ENCODE measurements at regions not wholly inside any gene's neighbourhood (a gene's known extent, or its start where the extent isn't known, plus 50 kb on each side); places are given as distances from the start of the nearest gene placed in this dataset.
"Not testable (repeated sequence)": the region's sequence is repeated elsewhere in the genome, so short reads cannot be mapped to it uniquely, and the experiment has no call there.

GRCh38 chr12:127823801-127824200, 443.2 kb upstream of the TMEM132C start:
- no peak for FAIRE-seq

GRCh38 chr12:127829281-127830064, 437.5 kb upstream of the TMEM132C start:
- no peak for FAIRE-seq

GRCh38 chr12:127830065-127830460, 436.9 kb upstream of the TMEM132C start:
- no peak for FAIRE-seq

- no peak for FAIRE-seq
Observed at GRCh38 chr12:127830730-127831129, 436.2 kb upstream of the TMEM132C start.

- FAIRE-seq, result no peak
Observed at GRCh38 chr12:127832172-127832571, 434.8 kb upstream of the TMEM132C start.

- FAIRE-seq, result not testable (repeated sequence)
Observed at GRCh38 chr12:127836802-127837201, 430.2 kb upstream of the TMEM132C start.

- FAIRE-seq, result no peak
Observed at GRCh38 chr12:127857661-127858060, 409.3 kb upstream of the TMEM132C start.

- no peak for FAIRE-seq
Observed at GRCh38 chr12:127860536-127860935, 406.4 kb upstream of the TMEM132C start.

GRCh38 chr12:127861406-127861805, 405.6 kb upstream of the TMEM132C start:
- FAIRE-seq, result no peak

- no peak for FAIRE-seq
Observed at GRCh38 chr12:127873306-127873705, 393.7 kb upstream of the TMEM132C start.

- no peak for FAIRE-seq
Observed at GRCh38 chr12:127881371-127882140, 385.4 kb upstream of the TMEM132C start.

- no peak for FAIRE-seq
Observed at GRCh38 chr12:127883013-127883412, 384.0 kb upstream of the TMEM132C start.

- no peak for FAIRE-seq
Observed at GRCh38 chr12:127885954-127886750, 380.8 kb upstream of the TMEM132C start.

- no peak for FAIRE-seq
Observed at GRCh38 chr12:127886827-127887226, 380.1 kb upstream of the TMEM132C start.

GRCh38 chr12:127888943-127889719, 377.8 kb upstream of the TMEM132C start:
- no peak for FAIRE-seq

GRCh38 chr12:127893895-127894609, 372.9 kb upstream of the TMEM132C start:
- no peak for FAIRE-seq

GRCh38 chr12:127896661-127897060, 370.3 kb upstream of the TMEM132C start:
- no peak for FAIRE-seq

- no peak for FAIRE-seq
Observed at GRCh38 chr12:127898616-127899015, 368.4 kb upstream of the TMEM132C start.

- no peak for FAIRE-seq
Observed at GRCh38 chr12:127899971-127900370, 367.0 kb upstream of the TMEM132C start.

GRCh38 chr12:127900386-127900785, 366.6 kb upstream of the TMEM132C start:
- FAIRE-seq, result no peak

- no peak for FAIRE-seq
Observed at GRCh38 chr12:127903146-127903545, 363.8 kb upstream of the TMEM132C start.

- FAIRE-seq, result no peak
Observed at GRCh38 chr12:127909041-127909440, 357.9 kb upstream of the TMEM132C start.
